AG04450 (cell line): ENCODE measurements at regions not wholly inside any gene's neighbourhood (a gene's known extent, or its start where the extent isn't known, plus 50 kb on each side); places are given as distances from the start of the nearest gene placed in this dataset.
"Not testable (repeated sequence)": the region's sequence is repeated elsewhere in the genome, so short reads cannot be mapped to it uniquely, and the experiment has no call there.

Experiments used
- CTCF ChIA-PET: fragments of 300-600, 350-600 bp; formaldehyde crosslinking; extraction: SDS; loops from one replicate; lab custom pipeline; 2022; ENCODE audit warnings: antibody characterized with exemption, inconsistent platforms; lab: Charles Lee
- POLR2A ChIA-PET: fragments of 350-600 bp; formaldehyde crosslinking; extraction: SDS; loops from one replicate; lab custom pipeline; 2021; ENCODE audit warnings: antibody characterized with exemption, inconsistent platforms; lab: Yijun Ruan, JAX
- DNase-seq: peaks from one replicate; pipeline ENCODE4 v3.0.0-alpha.2; 2011; ENCODE audit warnings: low read depth, low spot score
- H3K27ac ChIP-seq: one replicate; pipeline ENCODE4 v1.5.1; 2012; ENCODE audit warnings: low read depth, low read length, control low read depth
- H3K27me3 ChIP-seq: one replicate; pipeline ENCODE4 v1.6.0; 2012; ENCODE audit warnings: low read length; ENCODE audit not compliant: control insufficient read depth, insufficient read depth
- H3K4me3 ChIP-seq: 2 replicates; pipeline ENCODE4 v1.5.1; 2011; ENCODE audit warnings: mild to moderate bottlenecking, low read depth, low read length, control low read depth
- H3K9me3 ChIP-seq: 2 replicates; pipeline ENCODE4 v1.5.1; 2012; ENCODE audit warnings: low read length; ENCODE audit not compliant: control insufficient read depth, insufficient read depth
- CTCF ChIP-seq: IDR thresholded peaks from 2 replicates; pipeline ENCODE4 v1.5.1; 2011; ENCODE audit warnings: low read depth, low read length, control low read depth, inconsistent platforms

DNA sequence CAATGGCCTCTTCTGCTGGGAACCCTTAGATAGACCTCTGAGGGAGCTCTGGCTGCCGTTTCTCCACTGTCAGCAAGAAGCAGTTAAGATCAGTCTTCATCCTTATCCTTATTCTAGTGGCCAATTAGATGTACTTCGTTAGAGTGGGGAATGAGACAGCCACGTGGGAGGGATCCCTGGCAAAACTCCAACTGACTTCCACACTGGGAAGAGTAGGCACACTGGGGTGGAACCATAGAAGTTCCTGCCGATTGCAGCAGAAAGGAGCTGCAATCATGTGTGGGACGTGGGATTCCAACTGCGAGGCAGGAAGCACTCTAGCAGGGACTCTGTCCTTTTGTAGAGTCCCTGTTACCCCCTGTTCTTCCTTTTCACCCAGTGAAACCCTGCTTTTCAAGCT, 226.3 kb upstream of the RGS17 start:
- ChIA-PET POLR2A (no interaction called here), CTCF (no interaction called here)
- TF ChIP-seq CTCF = no peak

DNA sequence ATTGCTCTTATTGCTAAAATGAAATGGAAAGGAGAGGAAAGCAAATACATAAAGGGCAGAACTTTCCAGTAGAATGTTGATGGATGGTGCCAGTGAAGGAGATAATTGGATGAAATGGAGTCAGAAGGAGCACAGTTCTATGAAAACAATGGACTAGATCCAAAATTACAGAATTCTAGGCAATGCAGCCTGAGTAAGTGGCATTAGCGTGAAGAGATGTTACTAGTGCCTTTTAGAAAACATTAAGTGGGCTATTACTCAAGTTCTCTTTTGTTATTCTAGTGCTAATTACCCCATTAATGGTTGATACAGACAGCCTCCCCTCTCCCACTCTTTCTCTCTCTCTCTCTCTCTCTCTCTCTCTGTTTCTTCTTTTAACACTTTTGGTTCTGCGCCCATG, 209.5 kb upstream of the RGS17 start:
- CTCF ChIA-PET = no interaction called here
- POLR2A ChIA-PET = no interaction called here

More for the DNA sequence above, 226.3 kb upstream of the RGS17 start:
- Histone ChIP-seq H3K27me3 (no peaks in the 10 kb centered on the region), H3K4me3 (no peak overlapping the region), H3K27ac (no peak overlapping the region), H3K9me3 (no peaks in the 10 kb centered on the region; the same call in none of the 2 replicates)
- no peak for DNase-seq

GRCh38 chr6:153334121-153334520, 203.0 kb upstream of the RGS17 start:
- no peaks in the 10 kb centered on the region for H3K27me3 ChIP-seq
- H3K27ac ChIP-seq = no peak overlapping the region
- ChIA-PET POLR2A (no interaction called here), CTCF (no interaction called here)
- DNase-seq = no peak
- H3K4me3 ChIP-seq = no peak overlapping the region
- no peak for TF ChIP-seq CTCF
- H3K9me3 ChIP-seq = no peaks in the 10 kb centered on the region

More for the DNA sequence above, 209.5 kb upstream of the RGS17 start:
- Histone ChIP-seq H3K27ac (no peak overlapping the region), H3K27me3 (no peaks in the 10 kb centered on the region), H3K4me3 (no peak overlapping the region), H3K9me3 (no peaks in the 10 kb centered on the region)
- TF ChIP-seq CTCF = no peak
- no peak for DNase-seq

DNA sequence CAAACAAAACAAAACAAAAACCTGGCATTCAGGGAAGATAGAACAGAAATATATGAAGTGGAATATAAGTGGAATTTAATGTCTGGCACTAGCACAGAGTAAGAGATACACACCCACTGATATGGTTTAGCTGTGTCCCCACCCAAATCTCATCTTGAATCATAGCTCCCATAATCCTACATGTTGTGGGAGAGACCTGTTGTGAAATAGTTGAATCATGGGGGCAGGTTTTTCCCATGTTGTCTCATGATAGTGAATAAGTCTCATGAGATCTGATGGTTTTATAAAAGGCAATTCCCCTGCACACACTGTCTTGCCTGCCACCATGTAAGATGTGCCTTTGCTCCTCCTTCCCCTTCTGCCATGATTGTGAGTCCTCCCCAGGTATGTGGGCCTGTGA, 200.1 kb upstream of the RGS17 start:
- DNase-seq, H3K27ac ChIP-seq, H3K4me3 ChIP-seq, CTCF ChIA-PET, H3K27me3 ChIP-seq, POLR2A ChIA-PET, H3K9me3 ChIP-seq: not testable (repeated sequence)

DNA sequence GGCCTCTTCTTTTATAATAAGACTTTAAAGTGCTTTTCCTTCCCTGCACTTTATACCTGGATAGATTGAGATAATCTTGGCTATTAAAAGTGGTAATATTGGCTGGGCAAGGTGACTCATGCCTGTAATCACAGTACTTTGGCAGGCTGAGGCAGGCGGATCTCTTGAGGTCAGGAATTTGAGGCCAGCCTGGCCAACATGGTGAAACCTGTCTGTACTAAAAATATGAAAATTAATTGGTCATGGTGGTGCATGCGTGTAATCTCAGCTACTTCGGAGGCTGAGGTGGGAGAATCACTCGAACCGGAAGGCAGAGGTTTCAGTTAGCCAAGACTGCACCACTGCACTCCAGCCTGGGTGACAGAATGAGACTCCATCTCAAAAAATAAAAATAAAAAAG, 197.1 kb upstream of the RGS17 start:
- no peak for TF ChIP-seq CTCF
- POLR2A ChIA-PET = no interaction called here
- Histone ChIP-seq H3K27ac (no peak overlapping the region), H3K4me3 (no peak overlapping the region), H3K27me3 (no peaks in the 10 kb centered on the region), H3K9me3 (no peaks in the 10 kb centered on the region)
- CTCF ChIA-PET = no interaction called here
- DNase-seq = no peak

- Histone ChIP-seq H3K9me3 (no peaks in the 10 kb centered on the region), H3K27ac (no peak overlapping the region), H3K4me3 (no peak overlapping the region), H3K27me3 (no peaks in the 10 kb centered on the region)
- no peak for TF ChIP-seq CTCF
- DNase-seq = no peak
- ChIA-PET CTCF (no interaction called here), POLR2A (no interaction called here)
Observed at GRCh38 chr6:153325661-153326060, 194.6 kb upstream of the RGS17 start.
